DOHH2 (cell line): ENCODE measurements at regions not wholly inside any gene's neighbourhood (a gene's known extent, or its start where the extent isn't known, plus 50 kb on each side); places are given as distances from the start of the nearest gene placed in this dataset.
A peak's percentile ranks its signal among the peaks of the same experiment; 100 is the strongest.

ENCODE experiments used
- H3F3A ChIP-seq: fragments of 200-600 bp; sonication (generic), shearing (Covaris generic); 2 replicates; pipeline ENCODE4 v1.6.0; 2016; ENCODE audit warnings: antibody characterized with exemption, mild to moderate bottlenecking; ENCODE audit not compliant: control insufficient read depth, insufficient read depth
- H3K27ac ChIP-seq: fragments of 200-600 bp; sonication (generic); 2 replicates; pipeline ENCODE4 v1.5.1; 2014; ENCODE audit warnings: low read depth, mild to moderate bottlenecking, low read length, moderate library complexity
- H3K27me3 ChIP-seq: fragments of 200-600 bp; sonication (generic); 2 replicates; pipeline ENCODE4 v1.6.1; 2014; ENCODE audit warnings: mild to moderate bottlenecking, low read length, mixed read lengths; ENCODE audit not compliant: control insufficient read depth
- H3K36me3 ChIP-seq: fragments of 200-600 bp; sonication (generic); 2 replicates; pipeline ENCODE4 v1.6.1; 2014; ENCODE audit warnings: mild to moderate bottlenecking, low read length, moderate library complexity, mixed read lengths; ENCODE audit not compliant: control insufficient read depth
- H3K4me1 ChIP-seq: fragments of 200-600 bp; sonication (generic); 2 replicates; pipeline ENCODE4 v1.6.1; 2014; ENCODE audit warnings: mild to moderate bottlenecking, low read length, mixed read lengths; ENCODE audit not compliant: control insufficient read depth
- H3K4me2 ChIP-seq: fragments of 200-600 bp; sonication (generic); 2 replicates; pipeline ENCODE4 v1.6.0; 2014; ENCODE audit warnings: mild to moderate bottlenecking, low read length, moderate library complexity
- H3K4me3 ChIP-seq: fragments of 200-600 bp; sonication (generic); 2 replicates; pipeline ENCODE4 v1.5.1; 2014; ENCODE audit warnings: mild to moderate bottlenecking, low read length, mixed read lengths
- H3K79me2 ChIP-seq: fragments of 200-600 bp; sonication (generic); 2 replicates; pipeline ENCODE4 v1.6.1; 2014; ENCODE audit warnings: mild to moderate bottlenecking, low read length, mixed read lengths; ENCODE audit not compliant: control insufficient read depth
- H3K9me2 ChIP-seq: fragments of 200-600 bp; sonication (generic); replicated peaks from 2 replicates; pipeline ENCODE4 v1.6.1; 2014; ENCODE audit warnings: mild to moderate bottlenecking, low read length, mixed read lengths; ENCODE audit not compliant: control insufficient read depth
- H3K9me3 ChIP-seq: fragments of 200-600 bp; sonication (generic); 2 replicates; pipeline ENCODE4 v1.6.1; 2014; ENCODE audit warnings: antibody characterized with exemption, low read length, mixed read lengths; ENCODE audit not compliant: control insufficient read depth, insufficient read depth
- H4K20me1 ChIP-seq: fragments of 200-600 bp; sonication (generic); 2 replicates; pipeline ENCODE4 v1.6.0; 2014; ENCODE audit warnings: low read depth, mild to moderate bottlenecking, antibody characterized with exemption, low read length, moderate library complexity; ENCODE audit not compliant: control insufficient read depth, insufficient read depth
- EZH2phosphoT487 ChIP-seq: fragments of 200-600 bp; sonication (generic); IDR thresholded peaks from 2 replicates; pipeline ENCODE4 v1.6.1; 2017; ENCODE audit warnings: borderline replicate concordance, mild to moderate bottlenecking, antibody characterized with exemption, low read length, moderate library complexity, mixed read lengths
- TF ChIP-seq, protein P1 (sequence below): fragments of 200-600 bp; sonication (generic); IDR thresholded peaks from one replicate; pipeline ENCODE4 v1.5.1; 2014; ENCODE audit warnings: antibody characterized with exemption, mild to moderate bottlenecking, low read depth, low read length; ENCODE audit not compliant: poor library complexity, severe bottlenecking

DNA sequence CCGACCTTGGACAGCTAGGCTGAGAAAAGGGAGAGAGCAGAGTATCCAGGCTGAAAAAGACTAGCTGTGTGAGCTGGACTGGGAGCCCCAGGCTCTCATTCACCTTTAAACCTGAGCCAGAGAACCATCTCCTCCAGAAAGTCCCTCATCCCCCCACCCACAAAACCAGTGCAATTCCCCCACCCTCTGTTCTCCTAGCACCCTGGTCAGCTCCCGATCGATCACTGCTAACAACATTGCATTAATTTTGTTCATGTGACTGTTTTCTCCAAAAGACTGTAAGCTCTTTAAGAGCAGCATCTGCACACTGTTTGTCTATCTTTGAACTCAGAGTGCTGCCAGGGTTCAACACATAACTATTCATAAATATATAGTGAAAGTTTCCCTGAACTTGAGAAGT lies 67.1 kb upstream of the NFASC start:
- H4K20me1 ChIP-seq, result no peaks in the 10 kb centered on the region
- H3K4me3 ChIP-seq, result no peak overlapping the region
- H3K79me2 ChIP-seq, result no peaks in the 10 kb centered on the region
- no peaks in the 10 kb centered on the region for H3K36me3 ChIP-seq
- H3K4me1 ChIP-seq, result peaks cover 23% of the 10 kb centered on the region
- H3K4me2 ChIP-seq, result no peak overlapping the region
- H3K9me3 ChIP-seq, result no peaks in the 10 kb centered on the region
- peaks cover 12% of the 10 kb centered on the region; the same call in 1 of the 2 replicates for H3K27me3 ChIP-seq
- H3K27ac ChIP-seq, result no peak overlapping the region
- H3F3A ChIP-seq, result no peaks in the 10 kb centered on the region
- H3K9me2 ChIP-seq, result no peaks in the 10 kb centered on the region
- TF ChIP-seq EZH2phosphoT487, result no peak
- TF ChIP-seq, protein P1, sequence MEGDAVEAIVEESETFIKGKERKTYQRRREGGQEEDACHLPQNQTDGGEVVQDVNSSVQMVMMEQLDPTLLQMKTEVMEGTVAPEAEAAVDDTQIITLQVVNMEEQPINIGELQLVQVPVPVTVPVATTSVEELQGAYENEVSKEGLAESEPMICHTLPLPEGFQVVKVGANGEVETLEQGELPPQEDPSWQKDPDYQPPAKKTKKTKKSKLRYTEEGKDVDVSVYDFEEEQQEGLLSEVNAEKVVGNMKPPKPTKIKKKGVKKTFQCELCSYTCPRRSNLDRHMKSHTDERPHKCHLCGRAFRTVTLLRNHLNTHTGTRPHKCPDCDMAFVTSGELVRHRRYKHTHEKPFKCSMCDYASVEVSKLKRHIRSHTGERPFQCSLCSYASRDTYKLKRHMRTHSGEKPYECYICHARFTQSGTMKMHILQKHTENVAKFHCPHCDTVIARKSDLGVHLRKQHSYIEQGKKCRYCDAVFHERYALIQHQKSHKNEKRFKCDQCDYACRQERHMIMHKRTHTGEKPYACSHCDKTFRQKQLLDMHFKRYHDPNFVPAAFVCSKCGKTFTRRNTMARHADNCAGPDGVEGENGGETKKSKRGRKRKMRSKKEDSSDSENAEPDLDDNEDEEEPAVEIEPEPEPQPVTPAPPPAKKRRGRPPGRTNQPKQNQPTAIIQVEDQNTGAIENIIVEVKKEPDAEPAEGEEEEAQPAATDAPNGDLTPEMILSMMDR, result no peak

DNA sequence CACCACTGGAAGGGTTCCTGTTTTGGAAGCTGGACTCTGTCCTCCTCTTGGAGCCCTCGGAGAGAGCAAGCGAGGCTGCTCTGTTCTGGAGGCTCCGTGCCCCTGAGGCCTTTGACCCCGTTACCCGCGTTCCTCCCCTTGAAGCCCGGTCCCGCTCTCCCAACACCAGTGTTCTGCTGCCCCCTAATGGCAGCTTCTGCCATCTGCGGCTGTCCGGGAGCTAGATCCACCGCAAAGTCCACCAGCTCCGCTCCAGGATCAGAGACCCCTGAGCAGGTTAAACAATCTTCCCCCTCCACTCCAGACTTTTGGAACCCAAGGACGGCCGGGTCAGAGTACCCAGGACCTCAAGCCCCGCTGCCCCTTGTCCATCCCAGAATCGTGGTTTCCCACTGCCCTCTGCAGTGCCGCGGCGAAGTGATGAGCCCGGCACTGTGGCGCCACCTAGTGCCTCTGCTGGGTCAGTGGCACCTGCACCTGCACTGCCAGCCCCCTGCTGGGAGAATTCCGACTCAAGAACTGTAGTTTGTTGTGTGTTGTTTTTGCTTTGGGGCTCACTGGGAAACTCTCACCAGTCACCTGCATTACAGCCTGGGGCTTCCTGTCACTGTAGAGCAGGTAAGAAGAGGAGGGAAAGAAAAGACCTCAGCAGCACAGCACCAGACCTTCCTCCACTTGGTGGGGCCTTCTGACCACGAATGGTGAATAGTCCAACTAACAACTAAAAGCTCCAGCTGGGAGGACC lies 63.5 kb upstream of the NFASC start:
- Histone ChIP-seq H3F3A (no peaks in the 10 kb centered on the region), H3K9me2 (no peaks in the 10 kb centered on the region), H3K4me2 (peak overlapping the region; percentile 86), H3K9me3 (no peaks in the 10 kb centered on the region), H3K36me3 (no peaks in the 10 kb centered on the region), H4K20me1 (no peaks in the 10 kb centered on the region), H3K4me1 (peaks cover 23% of the 10 kb centered on the region), H3K4me3 (peak overlapping the region; percentile 83), H3K27me3 (peaks cover 6% of the 10 kb centered on the region; the same call in 1 of the 2 replicates), H3K27ac (no peak overlapping the region), H3K79me2 (no peaks in the 10 kb centered on the region)
- TF ChIP-seq EZH2phosphoT487, result no peak
- TF ChIP-seq, protein P1, result peak; percentile 100

DNA sequence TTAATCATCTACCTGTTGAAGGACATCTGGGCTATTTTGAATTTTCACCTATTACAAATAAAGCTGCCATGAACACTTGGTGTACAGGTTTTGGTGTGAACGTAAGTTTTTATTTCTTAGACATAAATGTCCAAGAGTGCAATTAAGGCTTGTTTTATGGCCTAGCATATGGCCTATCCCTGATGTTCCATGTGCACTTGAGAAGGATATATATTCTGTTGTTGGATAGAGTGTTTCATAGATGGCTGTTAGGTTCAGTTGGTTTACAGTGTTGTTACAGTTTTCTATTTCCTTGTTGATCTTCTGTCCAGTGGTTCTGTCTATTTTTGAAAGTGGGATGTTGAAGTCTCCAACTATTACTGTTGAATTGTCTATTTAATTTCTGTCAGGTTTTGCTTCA lies 61.2 kb upstream of the NFASC start:
- H3K36me3 ChIP-seq, result no peaks in the 10 kb centered on the region
- H3K4me2 ChIP-seq, result no peak overlapping the region
- H3K4me3 ChIP-seq, result no peak overlapping the region
- H3K9me3 ChIP-seq, result no peaks in the 10 kb centered on the region
- H3K79me2 ChIP-seq, result no peaks in the 10 kb centered on the region
- no peaks in the 10 kb centered on the region for H3K9me2 ChIP-seq
- H4K20me1 ChIP-seq, result no peaks in the 10 kb centered on the region; the same call in 1 of the 2 replicates
- no peaks in the 10 kb centered on the region for H3F3A ChIP-seq
- H3K27ac ChIP-seq, result no peak overlapping the region
- no peak for TF ChIP-seq EZH2phosphoT487
- TF ChIP-seq, protein P1, result no peak
- peaks cover 13% of the 10 kb centered on the region for H3K27me3 ChIP-seq
- peaks cover 14% of the 10 kb centered on the region for H3K4me1 ChIP-seq
